ENCODE measurements at regions not wholly inside any gene's neighbourhood (a gene's known extent, or its start where the extent isn't known, plus 50 kb on each side); places are given as distances from the start of the nearest gene placed in this dataset.

DNA sequence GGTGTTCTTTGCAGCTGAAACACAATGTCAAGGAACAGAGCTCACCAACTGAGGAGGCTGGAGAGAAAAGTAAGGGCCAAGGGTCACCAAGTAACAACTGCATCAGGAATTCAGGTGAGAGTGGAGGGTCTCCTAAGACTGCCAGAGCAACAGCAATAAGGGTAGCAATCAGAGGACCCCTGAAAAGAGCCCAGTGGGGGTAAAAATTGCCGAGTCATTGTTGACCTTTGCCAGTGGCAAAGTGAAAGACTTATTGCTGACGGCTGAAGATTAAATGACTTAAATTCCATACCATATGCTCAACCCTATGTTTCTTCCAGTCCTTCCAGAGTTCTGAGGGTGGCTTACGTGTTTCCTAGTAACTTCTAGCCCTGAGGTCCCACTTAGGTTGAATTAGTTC is 51.9 kb upstream of the ARHGAP42 start:
- TF ChIP-seq EZH2 (IDR thresholded peaks at IDR 0.05; ENCODE audit: low read depth): no peak
- TF ChIP-seq, protein P1, sequence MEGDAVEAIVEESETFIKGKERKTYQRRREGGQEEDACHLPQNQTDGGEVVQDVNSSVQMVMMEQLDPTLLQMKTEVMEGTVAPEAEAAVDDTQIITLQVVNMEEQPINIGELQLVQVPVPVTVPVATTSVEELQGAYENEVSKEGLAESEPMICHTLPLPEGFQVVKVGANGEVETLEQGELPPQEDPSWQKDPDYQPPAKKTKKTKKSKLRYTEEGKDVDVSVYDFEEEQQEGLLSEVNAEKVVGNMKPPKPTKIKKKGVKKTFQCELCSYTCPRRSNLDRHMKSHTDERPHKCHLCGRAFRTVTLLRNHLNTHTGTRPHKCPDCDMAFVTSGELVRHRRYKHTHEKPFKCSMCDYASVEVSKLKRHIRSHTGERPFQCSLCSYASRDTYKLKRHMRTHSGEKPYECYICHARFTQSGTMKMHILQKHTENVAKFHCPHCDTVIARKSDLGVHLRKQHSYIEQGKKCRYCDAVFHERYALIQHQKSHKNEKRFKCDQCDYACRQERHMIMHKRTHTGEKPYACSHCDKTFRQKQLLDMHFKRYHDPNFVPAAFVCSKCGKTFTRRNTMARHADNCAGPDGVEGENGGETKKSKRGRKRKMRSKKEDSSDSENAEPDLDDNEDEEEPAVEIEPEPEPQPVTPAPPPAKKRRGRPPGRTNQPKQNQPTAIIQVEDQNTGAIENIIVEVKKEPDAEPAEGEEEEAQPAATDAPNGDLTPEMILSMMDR (conservative IDR thresholded peaks at IDR 0.05): no peak
